UCSD-AML1 (cell line): ENCODE measurements at regions not wholly inside any gene's neighbourhood (a gene's known extent, or its start where the extent isn't known, plus 50 kb on each side); places are given as distances from the start of the nearest gene placed in this dataset.
"Not testable (repeated sequence)": the region's sequence is repeated elsewhere in the genome, so short reads cannot be mapped to it uniquely, and the experiment has no call there.

Source experiments
- DNase-seq: peaks from one replicate; lab custom pipeline; 2025; ENCODE audit not compliant: unreplicated experiment; lab: John Stamatoyannopoulos, UW

DNA sequence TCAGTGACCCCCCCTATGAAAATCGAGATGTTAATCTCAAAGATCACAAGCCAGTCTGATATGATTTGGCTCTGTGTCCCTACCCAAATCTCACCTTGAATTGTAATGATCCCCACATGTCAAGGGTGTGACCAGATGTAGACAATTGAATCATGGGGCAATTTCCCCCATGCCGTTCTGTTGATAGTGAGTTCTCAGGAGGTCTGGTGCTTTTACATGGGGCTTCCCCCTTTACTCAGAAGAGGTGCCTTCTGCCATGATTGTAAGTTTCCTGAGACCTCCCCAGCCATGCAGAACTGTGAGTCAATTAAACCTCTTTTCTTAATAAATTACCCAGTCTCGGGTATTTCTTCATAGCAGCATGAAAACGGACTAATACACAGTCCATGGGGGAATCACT, 459.5 kb downstream of the MFSD1 start:
- not testable (repeated sequence) for DNase-seq

DNA sequence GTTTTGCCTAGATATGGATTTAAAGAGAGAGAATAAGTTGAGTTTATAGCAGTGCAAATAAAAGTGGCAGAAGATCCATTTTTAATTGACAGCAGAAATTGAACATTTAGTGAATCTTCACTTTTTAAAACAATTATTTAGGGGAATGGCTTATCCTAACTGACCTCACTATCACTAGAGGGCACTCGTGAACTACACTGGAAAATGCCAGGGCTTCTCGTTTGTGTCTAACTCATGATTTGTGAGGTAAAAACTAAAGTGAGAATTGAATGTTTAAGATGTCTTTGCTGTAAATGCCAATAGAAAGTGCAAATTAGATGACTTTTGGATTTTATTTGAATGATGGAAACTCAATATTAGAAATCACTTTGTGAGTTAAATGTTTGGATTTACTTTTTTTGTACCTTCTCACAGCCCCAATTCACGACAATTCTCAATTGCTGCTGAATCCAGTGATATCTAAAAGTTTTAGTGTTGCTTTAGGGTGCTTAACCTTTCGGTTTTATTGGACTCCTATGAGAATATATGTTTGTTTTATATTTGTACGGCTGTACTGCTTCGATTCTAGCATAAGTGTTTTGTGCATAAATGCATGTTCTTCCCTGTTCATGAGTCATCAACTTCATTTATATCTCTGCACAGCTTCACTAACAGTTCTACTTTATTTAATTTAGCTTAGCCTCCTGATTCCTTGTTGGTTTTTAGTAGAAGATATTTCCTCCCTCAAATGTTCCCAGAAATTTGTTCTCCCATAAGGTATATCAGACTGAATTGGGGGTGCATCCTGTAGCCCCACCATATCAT, 462.1 kb downstream of the MFSD1 start:
- no peak for DNase-seq

DNA sequence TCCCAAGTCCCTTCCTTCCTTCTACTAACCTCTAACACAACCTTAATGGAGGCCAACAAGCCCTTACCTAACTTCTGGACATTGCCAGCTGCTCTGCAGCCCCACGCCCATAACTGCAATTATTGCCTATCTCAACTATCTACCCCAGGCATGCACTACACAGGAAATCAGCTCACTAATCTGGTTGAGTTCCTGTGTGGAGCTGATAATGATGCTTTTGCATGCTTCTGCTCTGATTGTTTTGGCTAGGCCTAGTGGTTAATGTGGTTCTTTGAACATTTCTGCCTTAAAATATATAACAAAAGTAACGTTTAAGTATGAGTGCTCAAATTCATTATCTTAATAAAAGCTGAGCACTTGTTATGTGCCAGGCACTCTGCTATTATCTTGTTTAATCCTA, 463.9 kb downstream of the MFSD1 start:
- no peak for DNase-seq

DNA sequence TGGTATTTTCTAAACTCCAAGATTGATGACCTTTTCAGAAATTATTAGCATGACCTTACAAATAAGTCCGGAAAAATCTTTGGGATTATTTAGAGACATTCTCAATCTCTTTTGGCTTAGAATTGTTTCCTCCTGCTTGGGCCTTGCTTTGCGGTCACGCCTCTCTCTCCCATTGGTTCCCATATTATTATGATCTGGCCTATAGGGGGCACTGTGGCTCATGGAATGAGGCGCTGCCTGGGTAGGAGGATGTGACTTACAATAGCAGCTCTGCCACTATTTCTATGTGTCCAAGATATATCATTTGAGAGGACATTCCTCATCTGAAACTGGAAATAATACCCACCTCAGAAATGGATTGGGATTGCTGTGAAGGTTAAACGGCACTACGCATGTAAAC, 464.9 kb downstream of the MFSD1 start:
- no peak for DNase-seq

DNA sequence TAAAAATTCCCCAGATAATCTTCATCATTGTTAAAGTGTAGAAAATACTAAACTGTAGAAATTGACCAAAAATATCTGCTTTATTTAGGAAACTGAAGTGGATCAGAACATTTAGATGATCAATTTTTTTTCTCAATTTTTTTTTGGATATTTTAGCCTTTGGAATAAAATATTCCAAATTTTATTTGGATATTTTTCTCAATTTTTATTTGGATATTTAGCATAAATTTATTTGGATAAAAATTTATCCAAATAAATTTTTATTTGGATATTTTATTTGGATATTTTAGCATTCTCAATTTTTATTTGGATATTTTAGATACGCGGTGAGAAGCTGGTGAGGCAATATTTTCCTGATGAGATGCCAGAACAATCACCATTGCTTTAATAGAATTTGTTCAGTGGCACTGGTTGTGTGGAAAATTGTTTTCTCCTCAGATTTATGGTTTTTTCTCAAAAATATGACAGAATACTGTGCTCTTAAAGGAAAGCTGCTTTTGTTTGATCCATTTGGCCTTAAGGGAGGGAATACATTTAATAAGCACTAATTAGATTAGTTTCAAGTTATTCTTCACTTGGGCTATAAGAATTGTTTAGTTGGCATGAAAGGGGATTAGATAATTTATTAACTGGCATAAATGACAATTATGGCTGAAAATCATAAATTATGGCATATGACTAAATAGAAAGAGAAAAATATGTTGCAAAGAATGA, 470.1 kb downstream of the MFSD1 start:
- DNase-seq, result no peak

DNA sequence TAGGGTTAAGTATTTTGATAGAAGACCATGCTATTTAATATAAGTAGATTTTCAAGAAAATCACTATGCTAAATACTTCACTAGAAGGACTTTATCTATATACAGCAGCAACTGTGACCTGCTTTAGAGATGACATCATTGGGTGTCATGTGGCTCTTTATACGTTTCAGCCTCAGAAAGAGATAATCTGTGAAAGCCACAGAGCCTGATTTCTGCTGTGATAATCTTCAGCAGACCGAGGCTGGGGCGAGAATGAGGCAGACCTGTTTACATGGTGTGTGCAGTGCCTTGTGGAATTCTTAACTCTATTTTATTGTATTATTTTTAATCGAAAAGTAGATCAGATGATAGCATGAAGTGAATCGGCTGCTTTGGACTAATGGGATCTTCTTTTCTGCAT, 471.2 kb downstream of the MFSD1 start:
- no peak for DNase-seq

DNA sequence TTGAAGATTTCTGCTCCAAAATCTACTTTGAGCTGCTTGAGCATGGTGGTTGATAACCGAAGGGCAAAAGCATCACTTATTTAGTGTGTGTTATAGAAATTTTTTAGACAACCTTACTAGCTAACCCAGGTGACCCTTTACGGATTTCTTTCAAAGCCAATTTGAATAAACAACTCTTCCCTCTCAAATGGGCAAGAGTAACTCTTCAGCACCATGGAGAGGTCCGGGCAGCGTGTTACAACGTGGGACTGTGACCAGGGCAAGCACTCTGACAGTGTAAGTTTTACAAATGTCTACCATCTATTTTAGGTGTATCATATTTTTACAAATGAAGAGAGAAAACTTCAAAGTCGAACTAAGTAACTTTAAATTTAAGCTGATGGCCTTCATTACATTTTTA, 471.8 kb downstream of the MFSD1 start:
- DNase-seq, result peak; percentile 14

DNA sequence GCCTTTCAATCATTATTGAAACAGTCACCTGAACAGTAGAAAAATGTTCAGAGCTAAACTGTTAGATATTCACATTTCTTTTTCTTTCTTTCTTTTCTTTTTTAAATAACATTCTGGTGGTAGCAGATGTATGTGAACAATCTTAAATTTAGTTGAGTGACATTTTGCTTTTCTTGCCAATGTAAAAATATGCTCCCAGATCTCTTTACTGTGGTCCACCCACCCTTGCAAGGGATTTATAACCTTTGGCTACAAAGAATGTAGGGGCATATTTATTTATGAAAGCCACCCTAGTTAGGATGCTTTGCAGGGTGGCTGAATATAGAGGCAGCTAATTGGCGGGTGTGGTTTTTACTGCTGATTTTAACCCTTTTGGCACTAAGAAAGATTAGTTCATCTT, 473.9 kb downstream of the MFSD1 start:
- no peak for DNase-seq

DNA sequence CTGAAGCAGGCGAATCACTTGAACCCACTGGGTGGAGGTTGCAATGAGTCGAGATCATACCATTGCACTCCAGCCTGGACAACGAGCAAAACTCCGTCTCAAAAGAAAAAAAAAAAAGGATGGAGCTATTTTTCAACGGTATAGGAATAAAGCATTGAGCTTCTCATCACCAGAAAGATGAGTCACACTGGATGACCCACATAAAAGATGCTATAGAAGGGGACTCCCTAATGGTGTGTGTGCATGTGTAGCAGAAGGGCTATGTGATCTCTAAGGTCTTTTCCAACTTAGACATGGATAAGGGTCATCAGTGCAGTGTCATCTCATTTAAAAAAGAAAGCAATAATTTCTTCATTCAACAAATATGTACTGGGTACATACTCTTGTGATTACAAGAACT, 476.0 kb downstream of the MFSD1 start:
- DNase-seq, result no peak

DNA sequence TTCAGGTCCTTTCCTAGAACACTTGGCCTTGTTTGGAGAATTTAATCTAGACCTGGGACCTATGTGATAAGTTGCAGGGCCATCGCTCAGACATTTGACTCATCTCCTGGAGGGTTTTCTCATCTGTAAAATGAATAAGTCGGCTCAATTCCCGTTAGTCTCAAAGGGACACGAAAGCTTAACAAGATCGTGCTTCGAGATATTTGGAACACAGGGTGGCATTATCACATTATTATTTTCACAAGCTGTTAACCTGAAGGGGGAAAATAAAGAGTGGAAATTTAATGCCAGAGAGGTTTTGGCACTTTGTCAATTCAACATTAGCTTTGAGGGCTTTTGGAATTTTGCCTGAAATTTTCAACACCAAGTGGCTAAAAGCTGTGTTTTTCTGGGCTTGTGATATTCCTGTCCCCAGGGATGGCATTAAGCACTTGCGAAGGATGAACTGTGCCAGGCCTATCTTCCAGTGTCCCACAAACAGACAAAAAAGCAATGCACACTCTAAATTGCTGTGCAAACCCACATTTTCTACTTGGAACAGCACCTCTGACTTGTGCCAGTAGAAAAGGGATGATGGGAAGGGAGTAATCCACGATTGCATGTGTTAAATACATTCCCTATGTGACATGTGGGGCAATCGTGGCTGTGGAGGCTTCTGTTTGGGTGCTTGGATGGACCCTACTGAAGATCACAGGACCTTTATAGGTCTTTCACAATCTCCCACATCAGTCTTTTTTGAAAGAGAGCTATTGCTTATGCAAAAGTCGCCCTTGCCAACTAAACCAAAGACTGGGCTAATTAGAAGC, 478.7 kb downstream of the MFSD1 start:
- no peak for DNase-seq

DNA sequence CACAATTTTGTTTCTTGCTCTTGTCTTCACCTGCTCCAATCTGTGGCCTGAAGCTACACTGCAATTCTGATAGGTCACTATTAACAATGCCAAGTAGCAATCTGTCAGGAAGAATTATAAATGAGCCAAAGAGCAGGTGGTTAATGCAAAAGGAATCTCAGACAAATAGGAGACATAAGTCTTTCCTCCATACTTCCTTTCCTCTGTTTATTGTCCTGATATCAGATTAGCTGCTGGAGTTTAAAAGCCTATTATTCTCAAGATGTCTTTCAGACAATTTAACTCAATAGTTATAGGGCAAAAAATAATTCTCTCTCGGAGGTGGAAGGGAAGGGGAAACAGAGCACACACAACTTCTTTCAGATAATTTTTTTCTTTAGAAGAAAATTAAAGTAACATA, 491.6 kb downstream of the MFSD1 start:
- DNase-seq, result no peak

DNA sequence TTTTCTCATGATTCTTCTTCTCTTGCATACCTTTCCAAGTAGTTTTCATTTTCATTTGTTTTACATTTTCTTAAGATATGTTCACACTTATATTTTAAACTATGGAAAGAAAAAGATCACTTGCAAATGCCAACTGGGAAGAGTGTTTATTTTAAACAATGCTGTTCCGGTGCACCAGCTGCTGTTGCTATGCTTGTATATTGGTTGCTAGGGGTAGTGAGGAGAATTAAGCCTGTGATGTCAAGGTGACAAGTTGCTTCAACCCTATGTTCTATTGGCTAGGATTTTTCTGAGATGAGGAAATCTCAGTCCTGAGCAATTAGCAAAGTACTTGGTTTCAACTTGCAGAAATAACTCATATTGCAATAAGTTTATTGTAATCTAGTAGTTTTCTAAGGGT, 500.1 kb downstream of the MFSD1 start:
- no peak for DNase-seq

DNA sequence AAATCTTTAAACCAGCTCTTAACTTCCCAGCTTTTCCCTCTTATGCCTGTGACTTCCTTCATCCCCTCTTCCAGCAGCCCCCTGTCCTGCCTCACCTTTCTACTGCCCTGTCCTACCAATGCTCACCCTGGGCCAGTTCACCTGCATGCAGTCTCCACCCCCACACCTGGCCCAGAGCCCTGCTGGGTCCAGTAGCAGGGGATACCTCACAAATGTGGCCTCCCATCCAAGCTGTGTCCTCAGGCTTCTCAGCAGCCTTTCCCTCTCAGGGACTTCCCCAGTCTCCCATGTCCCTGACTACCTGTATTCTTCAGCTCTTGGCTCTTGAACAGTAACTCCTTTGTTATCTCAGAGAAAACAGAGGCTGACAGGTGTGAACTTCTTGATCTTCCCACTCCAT, 503.2 kb downstream of the MFSD1 start:
- DNase-seq, result no peak

DNA sequence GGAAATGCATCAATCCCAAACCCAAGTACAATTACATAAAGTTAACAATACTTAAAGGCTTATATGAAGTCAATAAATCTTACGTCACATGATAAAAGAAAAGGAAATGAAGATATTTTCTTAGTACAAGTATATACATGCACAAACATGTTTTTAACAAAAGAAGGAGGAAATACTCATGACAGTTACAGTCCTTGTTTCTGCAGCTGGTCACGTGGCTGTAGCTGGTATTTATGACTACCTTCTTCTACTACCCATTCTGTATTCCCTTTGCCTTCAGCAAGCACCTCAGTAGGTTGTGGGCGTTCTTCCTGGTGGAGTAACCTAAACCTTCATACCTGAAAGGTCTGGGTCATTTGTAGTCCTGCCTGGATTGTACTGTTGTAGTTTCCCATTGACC, 514.9 kb downstream of the MFSD1 start:
- not testable (repeated sequence) for DNase-seq

DNA sequence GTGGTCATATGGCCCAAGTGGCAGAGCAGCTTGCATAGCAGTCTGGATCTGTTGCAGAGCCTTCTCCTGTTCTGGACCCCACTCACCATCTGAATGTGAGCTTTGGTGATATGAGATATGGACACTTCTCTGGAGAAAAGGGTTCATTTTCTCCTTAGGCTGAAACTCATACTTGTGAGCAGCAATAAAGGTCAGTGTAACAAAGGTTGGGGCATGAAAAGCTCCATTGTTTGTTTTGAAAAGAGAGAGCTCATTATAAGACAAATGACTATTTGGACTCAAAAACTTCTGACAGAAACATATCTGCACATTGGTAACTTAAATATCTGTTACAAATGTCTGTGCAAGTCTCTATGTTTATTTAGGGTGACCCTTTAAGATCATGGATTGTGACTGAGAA, 517.3 kb downstream of the MFSD1 start:
- DNase-seq, result no peak

DNA sequence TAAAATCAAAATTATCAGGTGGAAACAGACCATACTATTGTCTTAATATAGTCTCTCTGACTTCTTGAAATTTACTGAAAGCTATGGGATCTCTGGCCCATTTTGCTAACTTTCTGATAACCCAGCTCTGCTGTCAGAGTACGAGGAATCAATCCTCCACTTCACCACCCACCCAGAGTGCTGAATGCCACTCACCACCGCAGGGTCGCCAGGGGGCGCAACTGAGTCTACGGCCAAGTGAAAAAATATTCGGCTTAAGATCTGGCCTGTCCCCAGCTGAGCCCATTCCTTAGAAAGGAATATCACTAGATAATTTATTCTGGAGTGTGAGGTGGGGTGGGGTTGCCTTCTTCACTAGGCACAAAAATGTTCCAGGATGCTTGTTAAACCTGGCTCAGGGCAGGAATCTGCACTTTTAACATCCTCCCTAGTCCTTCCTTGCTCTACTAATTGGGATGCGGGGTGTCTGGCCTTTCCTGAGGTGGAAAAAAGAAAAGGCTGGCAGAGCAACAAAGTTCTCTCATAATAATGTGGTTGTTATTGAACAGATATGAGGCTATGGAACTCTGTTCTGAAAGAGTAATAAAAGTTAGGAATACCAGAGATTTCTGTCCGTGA, 520.6 kb downstream of the MFSD1 start:
- peak; percentile 28 for DNase-seq

DNA sequence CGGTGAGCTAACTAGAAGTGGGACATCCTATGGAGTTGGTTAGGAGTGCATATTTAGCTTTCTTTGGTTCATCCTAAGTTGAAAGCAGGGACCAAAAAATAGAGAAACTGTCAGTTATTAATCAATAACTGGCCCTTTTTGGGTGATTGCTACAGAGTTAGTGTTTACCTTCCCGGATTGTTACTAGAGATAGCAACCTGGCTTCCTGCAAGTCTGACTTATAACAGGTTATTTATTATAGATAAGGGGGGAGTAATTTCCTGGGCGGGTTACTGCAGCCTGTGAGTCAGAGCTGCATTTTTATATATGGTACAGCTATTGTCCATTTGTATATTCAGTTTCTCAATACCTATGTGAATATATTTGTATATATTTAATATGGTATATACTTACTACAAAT, 522.0 kb downstream of the MFSD1 start:
- no peak for DNase-seq

DNA sequence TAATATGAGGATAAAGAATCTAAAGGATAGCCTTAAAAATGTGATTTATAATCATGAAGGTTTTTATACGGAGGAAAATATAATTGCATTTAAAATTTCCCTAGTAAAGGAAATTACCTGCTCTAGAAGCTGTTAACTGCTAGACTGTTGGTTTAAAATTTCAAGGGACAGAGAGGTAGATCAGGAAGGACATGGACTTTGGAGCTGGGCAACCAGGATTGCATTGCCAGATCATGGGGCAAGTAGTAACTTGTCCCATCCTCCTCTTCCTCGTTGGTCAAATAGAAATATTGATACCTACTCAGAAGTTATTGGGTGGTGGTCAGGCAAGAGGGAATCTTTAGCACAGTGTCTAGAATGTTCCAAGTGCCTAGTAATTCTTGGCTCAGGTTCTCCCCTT, 525.1 kb downstream of the MFSD1 start:
- no peak for DNase-seq

DNA sequence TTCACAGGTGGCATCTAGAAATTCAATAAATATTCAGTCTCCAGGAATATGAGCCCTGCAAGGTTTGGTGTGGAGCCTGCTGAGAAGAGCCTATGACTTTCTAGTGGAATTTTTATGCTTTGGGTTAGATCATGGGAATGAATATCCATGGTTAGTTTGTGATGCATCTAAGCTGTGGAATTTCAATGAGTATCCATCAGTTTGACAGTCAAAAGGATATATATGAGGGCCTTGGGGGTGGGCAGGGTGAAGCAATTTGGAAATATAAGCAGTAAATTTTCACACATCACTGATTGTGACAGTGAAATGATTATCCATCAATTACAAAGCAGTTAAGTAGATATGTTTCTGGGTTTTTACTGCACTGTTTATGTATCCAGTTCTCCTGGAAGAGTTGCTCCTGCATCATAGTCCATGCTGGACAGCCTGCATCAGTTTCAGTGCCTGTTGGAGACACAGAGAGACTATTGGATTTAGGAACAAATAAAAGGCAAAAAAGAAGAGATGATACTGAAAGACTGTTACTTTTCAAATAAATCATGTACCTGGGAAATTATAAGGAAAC, 530.8 kb downstream of the MFSD1 start:
- no peak for DNase-seq

DNA sequence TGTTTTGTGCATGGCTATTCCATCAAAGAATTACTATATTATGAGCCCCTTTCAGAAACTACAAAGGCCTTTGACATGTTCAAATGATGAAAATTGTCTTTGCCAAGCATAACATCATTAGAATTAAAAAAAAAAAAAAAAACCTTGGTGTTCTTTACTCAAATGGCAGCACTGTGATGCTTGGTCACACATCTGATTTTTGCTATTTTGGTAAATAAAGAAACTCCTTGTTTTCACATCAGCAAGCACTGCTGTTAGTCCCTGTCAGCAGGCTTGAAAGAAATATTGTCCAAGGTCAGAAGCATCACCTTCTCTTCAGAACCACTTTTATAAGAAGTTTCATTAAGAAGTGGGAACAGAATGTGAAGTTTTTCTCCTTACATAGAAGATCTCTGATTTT, 537.3 kb downstream of the MFSD1 start:
- DNase-seq, result no peak

DNA sequence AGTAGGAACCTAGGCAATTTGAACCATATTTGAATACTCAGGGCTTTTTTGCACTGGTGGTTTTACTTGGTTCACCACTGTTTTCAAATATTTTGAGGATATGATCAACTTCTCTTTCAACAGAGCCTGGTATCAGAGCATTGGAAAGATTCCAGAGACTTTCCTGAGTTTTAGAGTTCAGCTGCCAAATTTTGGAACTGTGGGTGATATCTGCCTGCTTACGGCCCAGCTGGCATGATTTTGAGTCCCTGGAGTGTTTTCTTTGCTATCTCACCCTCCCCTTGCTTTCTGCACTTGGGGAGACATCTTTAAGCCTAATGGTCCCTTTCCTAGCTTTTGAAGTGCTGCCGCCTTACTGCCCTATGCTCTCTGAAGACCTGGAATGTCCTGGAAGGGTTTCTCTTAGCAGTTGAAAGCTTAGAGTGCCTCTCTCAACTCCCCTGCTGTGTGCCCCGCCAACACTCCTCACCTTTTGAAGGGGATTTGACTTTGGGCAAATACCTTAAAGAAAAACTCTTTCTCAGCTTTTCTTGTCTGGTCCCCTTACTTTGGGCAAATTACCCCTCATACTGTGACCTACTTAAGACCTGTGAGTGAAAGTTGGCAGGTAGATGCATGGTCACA, 539.1 kb downstream of the MFSD1 start:
- no peak for DNase-seq
